IMR-90 (cell line): ENCODE measurements at regions not wholly inside any gene's neighbourhood (a gene's known extent, or its start where the extent isn't known, plus 50 kb on each side); places are given as distances from the start of the nearest gene placed in this dataset.
A peak's percentile ranks its signal among the peaks of the same experiment; 100 is the strongest.

Experiments used
- ATAC-seq: fragments of 200-7000 bp; cut with Tn5 transposase; 2 replicates; pipeline ENCODE4 v1.9.1; 2020; ENCODE audit warnings: low read depth, mild to moderate bottlenecking, moderate library complexity
- BruUV-seq: library from RNA; stranded (reverse); fragments of 400-500 nt; replicated peaks from 2 replicates; lab custom pipeline; 2021; lab: Mats Ljungman, UMichigan
- CTCF ChIA-PET: fragments of 300-600 bp; formaldehyde crosslinking; extraction: SDS; loops from one replicate; lab custom pipeline; 2021; ENCODE audit warnings: antibody characterized with exemption; lab: Yijun Ruan, JAX
- POLR2A ChIA-PET: fragments of 300-600 bp; sonication (Branson Sonifier 250); formaldehyde crosslinking; loops from one replicate; lab custom pipeline; 2022; ENCODE audit warnings: antibody characterized with exemption; ENCODE audit not compliant: unreplicated experiment; lab: Charles Lee
- DNase-seq: peaks from one replicate; pipeline ENCODE4 v3.0.0; 2013
- H2AFZ ChIP-seq: replicated peaks from 2 replicates; pipeline ENCODE3; 2013; ENCODE audit warnings: low read length, mild to moderate bottlenecking; ENCODE audit not compliant: poor library complexity
- H2AK5ac ChIP-seq: 2 replicates; pipeline ENCODE4 v1.6.1; 2013; ENCODE audit warnings: low read depth, low read length, inconsistent platforms
- H2AK9ac ChIP-seq: replicated peaks from 2 replicates; pipeline ENCODE3; 2013; ENCODE audit warnings: mild to moderate bottlenecking, low read depth, low read length, moderate library complexity; ENCODE audit not compliant: poor library complexity
- H2BK120ac ChIP-seq: 2 replicates; pipeline ENCODE4 v1.6.1; 2013; ENCODE audit warnings: low read depth, low read length, inconsistent platforms
- H2BK15ac ChIP-seq: 3 replicates; pipeline ENCODE4 v1.6.1; 2013; ENCODE audit warnings: low read depth, low read length, inconsistent platforms
- H2BK20ac ChIP-seq: 2 replicates; pipeline ENCODE4 v1.6.1; 2013; ENCODE audit warnings: low read depth, mild to moderate bottlenecking, inconsistent platforms, low read length, moderate library complexity
- H2BK5ac ChIP-seq: 2 replicates; pipeline ENCODE4 v1.6.1; 2013; ENCODE audit warnings: mild to moderate bottlenecking, low read depth, low read length, inconsistent platforms; ENCODE audit not compliant: poor library complexity, severe bottlenecking
- H3K14ac ChIP-seq: replicated peaks from 2 replicates; pipeline ENCODE4 v1.6.1; 2013; ENCODE audit warnings: low read depth, low read length, inconsistent platforms
- H3K18ac ChIP-seq: 2 replicates; pipeline ENCODE4 v1.6.1; 2013; ENCODE audit warnings: low read depth, low read length, control low read depth
- H3K23ac ChIP-seq: 2 replicates; pipeline ENCODE4 v1.6.1; 2013; ENCODE audit warnings: low read depth, low read length, inconsistent platforms
- H3K27ac ChIP-seq: 2 replicates; pipeline ENCODE4 v1.5.1; 2013; ENCODE audit warnings: mild to moderate bottlenecking, control low read depth, low read length; ENCODE audit not compliant: insufficient read depth
- H3K27me3 ChIP-seq: 2 replicates; pipeline ENCODE4 v1.6.1; 2013; ENCODE audit warnings: low read length; ENCODE audit not compliant: control insufficient read depth, insufficient read depth
- H3K36me3 ChIP-seq: 2 replicates; pipeline ENCODE4 v1.6.1; 2013; ENCODE audit warnings: low read length, mixed read lengths; ENCODE audit not compliant: control insufficient read depth, insufficient read depth
- H3K4ac ChIP-seq: 2 replicates; pipeline ENCODE4 v1.6.1; 2013; ENCODE audit warnings: low read depth, low read length, inconsistent platforms
- H3K4me1 ChIP-seq: 2 replicates; pipeline ENCODE4 v1.6.1; 2013; ENCODE audit warnings: low read length, mixed read lengths; ENCODE audit not compliant: control insufficient read depth, insufficient read depth
- H3K4me2 ChIP-seq: 2 replicates; pipeline ENCODE4 v1.6.1; 2013; ENCODE audit warnings: low read depth, mild to moderate bottlenecking, control low read depth, low read length, moderate library complexity
- H3K4me3 ChIP-seq: 2 replicates; pipeline ENCODE4 v1.5.1; 2013; ENCODE audit warnings: low read depth, mild to moderate bottlenecking, control low read depth, low read length, moderate library complexity; ENCODE audit not compliant: insufficient read depth
- H3K56ac ChIP-seq: 2 replicates; pipeline ENCODE4 v1.6.1; 2013; ENCODE audit warnings: low read length, inconsistent platforms; ENCODE audit not compliant: insufficient read depth; ENCODE audit errors: extremely low read depth
- H3K79me1 ChIP-seq, 2 experiments: 2 replicates each; pipeline ENCODE4 v1.6.1; 2013; ENCODE audit warnings: low read length in 2 of 2, inconsistent platforms in 1 of 2, low read depth in 1 of 2
- H3K9ac ChIP-seq: 2 replicates; pipeline ENCODE4 v1.6.1; 2013; ENCODE audit warnings: low read depth, low read length, control low read depth
- H3K9me1 ChIP-seq: 2 replicates; pipeline ENCODE4 v1.6.1; 2013; ENCODE audit warnings: low read length, inconsistent platforms; ENCODE audit not compliant: insufficient read depth
- H3K9me3 ChIP-seq: 2 replicates; pipeline ENCODE4 v1.6.1; 2013; ENCODE audit warnings: low read length; ENCODE audit not compliant: control insufficient read depth, insufficient read depth
- H4K20me1 ChIP-seq: 2 replicates; pipeline ENCODE4 v1.6.1; 2013; ENCODE audit warnings: low read length, inconsistent platforms; ENCODE audit not compliant: insufficient read depth
- H4K5ac ChIP-seq: 2 replicates; pipeline ENCODE4 v1.6.1; 2013; ENCODE audit warnings: mild to moderate bottlenecking, low read depth, low read length, control low read depth
- H4K8ac ChIP-seq, 2 experiments: 2 replicates each; pipeline ENCODE4 v1.6.1; 2013; ENCODE audit warnings: low read depth in 2 of 2, low read length in 2 of 2, control low read depth in 1 of 2, inconsistent platforms in 1 of 2
- H4K91ac ChIP-seq: 2 replicates; pipeline ENCODE4 v1.6.1; 2013; ENCODE audit warnings: low read depth, low read length, inconsistent platforms; ENCODE audit not compliant: insufficient read depth
- CHD1 ChIP-seq: IDR thresholded peaks from 2 replicates; pipeline ENCODE4 v1.6.1; 2012; ENCODE audit warnings: low read depth, low read length, improper control_type of control experiment
- MAZ ChIP-seq: IDR thresholded peaks from 2 replicates; pipeline ENCODE4 v1.6.1; 2012; ENCODE audit warnings: low read depth, mild to moderate bottlenecking, low read length, improper control_type of control experiment, moderate library complexity, borderline replicate concordance
- dilution Hi-C: fragments of 300-500 bp; cut with HindIII; formaldehyde crosslinking; loops from one replicate; pipeline ENCODE4 v1.14.3; 2018; ENCODE audit warnings: low sequenced_read_pairs; ENCODE audit not compliant: unreplicated experiment
- in situ Hi-C: fragments of 300-500 bp; cut with MboI; formaldehyde crosslinking; loops from 3 replicates; pipeline ENCODE4 v1.14.3; 2019; ENCODE audit warnings: low sequenced_read_pairs, inconsistent platforms, mixed read lengths
- intact Hi-C: fragments of 100-400 bp; cut with micrococcal nuclease; formaldehyde crosslinking; loops from 2 replicates; pipeline ENCODE4 v1.10.0; 2022

DNA sequence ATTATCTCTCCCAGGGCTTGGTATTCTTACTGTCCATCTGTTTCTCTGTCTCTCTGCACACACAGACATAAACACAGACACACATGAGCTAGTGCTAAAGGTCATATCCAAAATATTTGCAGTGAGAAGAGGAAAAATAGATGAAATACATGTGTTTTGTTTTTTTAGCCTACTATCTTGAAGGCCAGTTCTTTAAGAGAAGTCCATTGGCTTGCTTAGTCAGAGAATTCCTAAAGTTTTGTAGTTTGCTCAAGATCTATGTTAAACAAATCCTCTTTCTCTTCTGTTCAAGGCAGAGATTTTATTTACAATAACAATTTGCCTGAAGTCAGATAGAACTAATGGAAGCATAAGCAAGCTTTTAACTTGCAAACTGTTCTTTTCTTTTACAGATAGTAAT lies 120.0 kb upstream of the AKIRIN2 start:
- H4K8ac ChIP-seq: no peak overlapping the region
- no peak overlapping the region for H2BK120ac ChIP-seq
- ATAC-seq (peak; percentile 90), DNase-seq (peak; percentile 49)
- H4K20me1 ChIP-seq: no peaks in the 10 kb centered on the region
- ChIA-PET POLR2A (no interaction called here), CTCF (interaction anchor here (0.7 kb wide), 1 partner anchor 25 kb away, joined by 7 read pairs; no protein-coding TSS in a partner anchor)
- no peaks in the 10 kb centered on the region for H3K36me3 ChIP-seq
- BruUV-seq: no TSS peak
- H3K4me1 ChIP-seq: no peaks in the 10 kb centered on the region
- H3K4me2 ChIP-seq: no peak overlapping the region; the same call in 1 of the 2 replicates
- H2BK5ac ChIP-seq: no peak overlapping the region
- no peak for TF ChIP-seq MAZ
- TF ChIP-seq CHD1: no peak
- no peak overlapping the region for H2AFZ ChIP-seq
- no peak overlapping the region for H2AK9ac ChIP-seq
- H3K4me3 ChIP-seq: no peak overlapping the region
- H3K27ac ChIP-seq: no peak overlapping the region
- no peak overlapping the region for H3K14ac ChIP-seq
- H3K23ac ChIP-seq: no peak overlapping the region
- no peaks in the 10 kb centered on the region for H3K9me1 ChIP-seq
- H3K9me3 ChIP-seq: no peaks in the 10 kb centered on the region
- H2BK20ac ChIP-seq: no peak overlapping the region
- H3K18ac ChIP-seq: no peak overlapping the region
- dilution Hi-C loops (no loop called here), in situ Hi-C loops (no loop called here), intact Hi-C loops (loop anchor here (2.0 kb wide), 1 partner anchor 121 kb away; no protein-coding TSS in a partner anchor)
- no peak overlapping the region for H2AK5ac ChIP-seq
- no peaks in the 10 kb centered on the region for H3K79me1 ChIP-seq
- no peak overlapping the region for H4K91ac ChIP-seq
- no peaks in the 10 kb centered on the region; the same call in 1 of the 2 replicates for H3K27me3 ChIP-seq
- no peak overlapping the region for H3K9ac ChIP-seq
- no peak overlapping the region for H3K56ac ChIP-seq
- H4K5ac ChIP-seq: no peak overlapping the region
- no peak overlapping the region for H2BK15ac ChIP-seq
- no peak overlapping the region for H3K4ac ChIP-seq
